Astrocyte (in vitro differentiated cells and primary cell): ENCODE measurements at regions not wholly inside any gene's neighbourhood (a gene's known extent, or its start where the extent isn't known, plus 50 kb on each side); places are given as distances from the start of the nearest gene placed in this dataset.

Experiments
- DNase-seq: peaks from one replicate; pipeline ENCODE4 v3.0.0-alpha.2; 2010; ENCODE audit warnings: low read depth
- FAIRE-seq: peaks from 2 replicates; lab custom pipeline; 2011; peaks lifted over from hg19 to GRCh38; lab: Jason Lieb, UNC
- H2AFZ ChIP-seq: 2 replicates; pipeline ENCODE4 v1.6.0; 2012; ENCODE audit warnings: low read depth, low read length, inconsistent platforms
- H3K27ac ChIP-seq: 2 replicates; pipeline ENCODE4 v1.5.1; 2011; ENCODE audit warnings: low read depth, low read length, inconsistent platforms
- H3K27me3 ChIP-seq: 2 replicates; pipeline ENCODE4 v1.6.0; 2011; ENCODE audit warnings: low read length, inconsistent platforms; ENCODE audit not compliant: insufficient read depth
- H3K36me3 ChIP-seq: 2 replicates; pipeline ENCODE4 v1.5.1; 2011; ENCODE audit warnings: low read length, inconsistent platforms; ENCODE audit not compliant: insufficient read depth
- H3K4me1 ChIP-seq: 2 replicates; pipeline ENCODE4 v1.5.1; 2011; ENCODE audit warnings: low read length, inconsistent platforms; ENCODE audit not compliant: insufficient read depth
- H3K4me2 ChIP-seq: 2 replicates; pipeline ENCODE4 v1.6.0; 2012; ENCODE audit warnings: low read length, inconsistent platforms
- H3K4me3 ChIP-seq: 2 replicates; pipeline ENCODE4 v1.5.1; 2011; ENCODE audit warnings: low read depth, mild to moderate bottlenecking, low read length, inconsistent platforms; ENCODE audit not compliant: insufficient read depth
- H3K79me2 ChIP-seq: 2 replicates; pipeline ENCODE4 v1.6.0; 2012; ENCODE audit warnings: mild to moderate bottlenecking, low read length, inconsistent platforms; ENCODE audit not compliant: insufficient read depth
- H3K9ac ChIP-seq: 2 replicates; pipeline ENCODE4 v1.6.0; 2012; ENCODE audit warnings: mild to moderate bottlenecking, low read length, inconsistent platforms
- H3K9me3 ChIP-seq: 2 replicates; pipeline ENCODE4 v1.5.1; 2012; ENCODE audit warnings: low read depth, mild to moderate bottlenecking, low read length, inconsistent platforms; ENCODE audit not compliant: insufficient read depth
- H4K20me1 ChIP-seq: 2 replicates; pipeline ENCODE4 v1.6.0; 2012; ENCODE audit warnings: low read length, inconsistent platforms; ENCODE audit not compliant: insufficient read depth
- H3K27ac Mint-ChIP-seq: one replicate; pipeline ENCODE4 v1.8.0; 2021; ENCODE audit warnings: mild to moderate bottlenecking, mixed read lengths; ENCODE audit not compliant: unreplicated experiment
- H3K27me3 Mint-ChIP-seq: one replicate; pipeline ENCODE4 v1.8.0; 2021; ENCODE audit warnings: low read depth, mixed read lengths; ENCODE audit not compliant: unreplicated experiment
- H3K36me3 Mint-ChIP-seq: one replicate; pipeline ENCODE4 v1.8.0; 2021; ENCODE audit warnings: low read depth, mixed read lengths; ENCODE audit not compliant: unreplicated experiment
- H3K4me1 Mint-ChIP-seq: one replicate; pipeline ENCODE4 v1.8.0; 2021; ENCODE audit warnings: low read depth, mixed read lengths; ENCODE audit not compliant: unreplicated experiment
- H3K4me3 Mint-ChIP-seq: one replicate; pipeline ENCODE4 v1.8.0; 2021; ENCODE audit warnings: mild to moderate bottlenecking, moderate library complexity, mixed read lengths; ENCODE audit not compliant: unreplicated experiment
- H3K9me3 Mint-ChIP-seq: one replicate; pipeline ENCODE4 v1.8.0; 2021; ENCODE audit warnings: mild to moderate bottlenecking, mixed read lengths; ENCODE audit not compliant: unreplicated experiment
- EZH2 ChIP-seq: IDR thresholded peaks from 2 replicates; pipeline ENCODE4 v1.6.1; 2012; ENCODE audit warnings: mild to moderate bottlenecking, low read length, inconsistent platforms; ENCODE audit not compliant: insufficient read depth
- TF ChIP-seq, protein P1 (sequence below): IDR thresholded peaks from 2 replicates; pipeline ENCODE4 v1.5.1; 2011; ENCODE audit warnings: low read depth, mild to moderate bottlenecking, inconsistent platforms, low read length, moderate library complexity; ENCODE audit not compliant: insufficient read depth

DNA sequence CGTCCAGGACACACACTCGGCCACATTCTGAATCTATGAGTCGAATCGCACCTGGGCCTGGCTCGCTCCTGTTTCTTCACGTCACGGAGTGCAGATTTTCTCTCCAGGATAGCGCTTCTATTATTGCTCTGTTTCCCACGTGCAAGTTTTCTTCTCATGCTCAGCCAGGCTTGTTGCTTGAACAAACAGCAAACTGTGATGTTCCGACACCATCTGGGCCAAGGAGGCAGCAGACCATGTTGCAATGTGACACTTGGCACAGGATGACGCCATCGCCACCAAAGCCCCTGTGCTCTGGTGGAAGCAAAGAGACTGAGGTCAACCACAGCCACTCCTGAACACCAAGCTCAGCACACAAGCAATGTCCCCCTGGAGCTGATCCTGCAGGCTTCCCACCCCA is 507.1 kb upstream of the ADARB2 start:
- Mint-ChIP-seq H3K4me1 (no peaks in the 10 kb centered on the region), H3K4me3 (no peak overlapping the region), H3K9me3 (peaks cover 3% of the 10 kb centered on the region), H3K36me3 (no peaks in the 10 kb centered on the region), H3K27ac (no peak overlapping the region), H3K27me3 (peaks cover 5% of the 10 kb centered on the region)
- no peak overlapping the region for H2AFZ ChIP-seq
- no peaks in the 10 kb centered on the region for H3K36me3 ChIP-seq
- H3K9ac ChIP-seq, result no peak overlapping the region
- no peaks in the 10 kb centered on the region for H4K20me1 ChIP-seq
- no peak for FAIRE-seq
- no peak overlapping the region for H3K4me3 ChIP-seq
- peaks cover 9% of the 10 kb centered on the region for H3K9me3 ChIP-seq
- no peak for DNase-seq
- TF ChIP-seq EZH2, result no peak
- H3K4me1 ChIP-seq, result no peaks in the 10 kb centered on the region
- no peak overlapping the region for H3K4me2 ChIP-seq
- no peaks in the 10 kb centered on the region for H3K79me2 ChIP-seq
- H3K27ac ChIP-seq, result no peak overlapping the region
- no peaks in the 10 kb centered on the region for H3K27me3 ChIP-seq

DNA sequence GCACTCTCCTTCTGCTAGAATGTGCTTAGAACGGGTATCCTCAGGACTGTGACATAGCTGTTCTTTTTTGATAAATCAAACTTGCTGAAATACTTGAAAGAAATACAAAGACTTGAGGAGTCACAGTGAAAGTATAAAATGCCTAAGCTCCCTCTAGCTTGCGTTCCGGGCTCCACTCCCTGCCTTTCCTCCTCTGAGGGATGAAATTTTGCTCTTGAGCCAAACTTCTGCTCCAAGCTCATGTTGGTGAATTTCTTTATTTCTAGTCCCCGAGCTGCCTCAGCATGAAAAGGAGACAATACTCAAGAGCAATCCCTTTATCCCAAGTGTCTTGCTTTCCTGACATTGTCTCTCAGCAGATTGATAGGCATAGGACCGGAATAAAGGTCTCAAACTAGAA is 499.6 kb upstream of the ADARB2 start:
- Mint-ChIP-seq H3K9me3 (no peaks in the 10 kb centered on the region), H3K4me1 (no peaks in the 10 kb centered on the region), H3K27ac (no peak overlapping the region)

DNA sequence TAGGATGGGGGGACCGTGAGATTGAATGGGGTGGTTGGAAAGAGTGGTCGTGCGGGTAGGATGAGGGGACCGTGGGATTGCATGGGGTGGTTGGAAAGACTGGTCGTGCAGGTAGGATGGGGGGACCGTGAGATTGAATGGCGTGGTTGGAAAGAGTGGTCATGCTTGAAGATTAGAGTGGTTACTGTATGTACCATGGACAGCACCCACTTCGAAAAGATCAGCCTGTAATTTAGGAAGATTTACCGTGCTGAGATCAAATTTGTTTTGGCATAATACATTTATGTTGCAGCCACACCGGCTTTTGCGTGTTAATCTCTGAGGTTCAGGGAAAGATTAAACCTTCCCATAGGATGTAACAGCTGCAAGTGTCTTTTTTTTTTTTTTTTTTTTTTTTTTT is 495.2 kb upstream of the ADARB2 start:
- Mint-ChIP-seq H3K36me3 (no peaks in the 10 kb centered on the region), H3K9me3 (no peaks in the 10 kb centered on the region)
- no peak for FAIRE-seq

More for the DNA sequence above, 499.6 kb upstream of the ADARB2 start:
- no peaks in the 10 kb centered on the region for H3K36me3 ChIP-seq
- H4K20me1 ChIP-seq, result no peaks in the 10 kb centered on the region
- Mint-ChIP-seq H3K4me3 (no peak overlapping the region), H3K36me3 (no peaks in the 10 kb centered on the region), H3K27me3 (no peaks in the 10 kb centered on the region)
- H3K4me1 ChIP-seq, result no peaks in the 10 kb centered on the region
- FAIRE-seq, result no peak
- no peak overlapping the region for H3K27ac ChIP-seq
- no peak overlapping the region for H3K9ac ChIP-seq
- no peaks in the 10 kb centered on the region for H3K79me2 ChIP-seq
- H2AFZ ChIP-seq, result no peak overlapping the region
- no peak for TF ChIP-seq EZH2
- TF ChIP-seq, protein P1, sequence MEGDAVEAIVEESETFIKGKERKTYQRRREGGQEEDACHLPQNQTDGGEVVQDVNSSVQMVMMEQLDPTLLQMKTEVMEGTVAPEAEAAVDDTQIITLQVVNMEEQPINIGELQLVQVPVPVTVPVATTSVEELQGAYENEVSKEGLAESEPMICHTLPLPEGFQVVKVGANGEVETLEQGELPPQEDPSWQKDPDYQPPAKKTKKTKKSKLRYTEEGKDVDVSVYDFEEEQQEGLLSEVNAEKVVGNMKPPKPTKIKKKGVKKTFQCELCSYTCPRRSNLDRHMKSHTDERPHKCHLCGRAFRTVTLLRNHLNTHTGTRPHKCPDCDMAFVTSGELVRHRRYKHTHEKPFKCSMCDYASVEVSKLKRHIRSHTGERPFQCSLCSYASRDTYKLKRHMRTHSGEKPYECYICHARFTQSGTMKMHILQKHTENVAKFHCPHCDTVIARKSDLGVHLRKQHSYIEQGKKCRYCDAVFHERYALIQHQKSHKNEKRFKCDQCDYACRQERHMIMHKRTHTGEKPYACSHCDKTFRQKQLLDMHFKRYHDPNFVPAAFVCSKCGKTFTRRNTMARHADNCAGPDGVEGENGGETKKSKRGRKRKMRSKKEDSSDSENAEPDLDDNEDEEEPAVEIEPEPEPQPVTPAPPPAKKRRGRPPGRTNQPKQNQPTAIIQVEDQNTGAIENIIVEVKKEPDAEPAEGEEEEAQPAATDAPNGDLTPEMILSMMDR, result no peak
- H3K27me3 ChIP-seq, result no peaks in the 10 kb centered on the region
- no peak for DNase-seq
- H3K9me3 ChIP-seq, result peaks cover 6% of the 10 kb centered on the region
- no peak overlapping the region for H3K4me3 ChIP-seq
- H3K4me2 ChIP-seq, result no peak overlapping the region

More for the DNA sequence above, 495.2 kb upstream of the ADARB2 start:
- Histone ChIP-seq H3K4me1 (no peaks in the 10 kb centered on the region), H3K79me2 (no peaks in the 10 kb centered on the region), H3K9me3 (no peaks in the 10 kb centered on the region), H3K27ac (no peak overlapping the region), H3K9ac (no peak overlapping the region), H3K27me3 (no peaks in the 10 kb centered on the region), H2AFZ (no peak overlapping the region), H4K20me1 (no peaks in the 10 kb centered on the region), H3K36me3 (no peaks in the 10 kb centered on the region), H3K4me2 (no peak overlapping the region), H3K4me3 (no peak overlapping the region)
- no peaks in the 10 kb centered on the region for H3K4me1 Mint-ChIP-seq
- H3K27ac Mint-ChIP-seq, result no peak overlapping the region
- no peaks in the 10 kb centered on the region for H3K27me3 Mint-ChIP-seq
- TF ChIP-seq, protein P1, result no peak
- no peak for TF ChIP-seq EZH2
- H3K4me3 Mint-ChIP-seq, result no peak overlapping the region
- DNase-seq, result no peak
